ENCODE measurements at regions not wholly inside any gene's neighbourhood (a gene's known extent, or its start where the extent isn't known, plus 50 kb on each side); places are given as distances from the start of the nearest gene placed in this dataset.

DNA sequence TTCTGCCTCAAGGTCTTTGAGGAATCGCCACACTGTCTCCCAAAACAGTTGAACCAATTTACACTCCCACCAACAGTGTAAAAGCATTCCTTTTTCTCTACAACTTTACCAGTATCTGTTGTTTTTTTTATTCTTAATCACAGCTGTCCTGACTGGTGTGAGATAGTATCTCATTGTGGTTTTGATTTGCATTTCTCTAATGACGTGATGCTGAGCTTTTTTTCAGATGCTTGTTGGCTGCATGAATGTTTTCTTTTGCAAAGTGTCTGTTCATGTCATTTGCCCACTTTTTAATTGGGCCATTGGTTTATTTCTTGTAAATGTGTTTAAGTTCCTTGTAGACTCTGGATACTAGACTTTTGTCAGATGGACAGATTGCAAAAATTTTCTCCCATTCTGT is 400.0 kb downstream of the DEPDC1B start:
- TF ChIP-seq EZH2phosphoT487 (IDR thresholded peaks at IDR 0.05; ENCODE audit: insufficient read depth, low read depth) (no peak), EZH2 (IDR thresholded peaks at IDR 0.05; ENCODE audit: insufficient read depth, poor library complexity, severe bottlenecking) (no peak)

All from GM23248 (cell line).